HCT116 (cell line): ENCODE measurements at regions not wholly inside any gene's neighbourhood (a gene's known extent, or its start where the extent isn't known, plus 50 kb on each side); places are given as distances from the start of the nearest gene placed in this dataset.

Experiments used
- ATAC-seq: fragments of 200-7000 bp; cut with Tn5 transposase; 2 replicates; pipeline ENCODE4 v1.9.1; 2020; ENCODE audit warnings: mild to moderate bottlenecking, moderate library complexity
- BruUV-seq: library from RNA; stranded (reverse); fragments of 400-500 nt; replicated peaks from 2 replicates; lab custom pipeline; 2021; lab: Mats Ljungman, UMichigan
- CTCF ChIA-PET: fragments of 300-600 bp; sonication (Branson Sonifier 250); formaldehyde crosslinking; loops from one replicate; lab custom pipeline; 2021; ENCODE audit warnings: antibody characterized with exemption; lab: Charles Lee
- POLR2A ChIA-PET: fragments of 300-600, 350-600 bp; sonication (Branson Sonifier 250); formaldehyde crosslinking; loops from one replicate; lab custom pipeline; 2021; ENCODE audit warnings: antibody characterized with exemption; lab: Charles Lee
- RAD21 ChIA-PET, 2 experiments: fragments of 300-600 bp; sonication (Branson Sonifier 250); formaldehyde crosslinking; loops; one replicate each; lab custom pipeline; 2023; ENCODE audit warnings: low total read pairs in 2 of 2; ENCODE audit not compliant: uncharacterized antibody in 2 of 2, unreplicated experiment in 2 of 2, low non-redundant PET in 1 of 2; lab: Charles Lee
- DNase-seq: peaks from one replicate; pipeline ENCODE4 v3.0.0-alpha.2; 2010; ENCODE audit warnings: low read depth, low spot score
- H2AFZ ChIP-seq: fragments of 200-600 bp; shearing (Covaris generic), sonication (generic); 2 replicates; pipeline ENCODE4 v1.6.1; 2017; ENCODE audit warnings: low read depth, mixed run types, mixed read lengths, antibody characterized with exemption, low read length; ENCODE audit not compliant: poor library complexity, severe bottlenecking
- H3K27ac ChIP-seq: 2 replicates; pipeline ENCODE4 v1.5.1; 2012; ENCODE audit warnings: low read depth, low read length
- H3K27me3 ChIP-seq: fragments of 200-600 bp; sonication (generic); 2 replicates; pipeline ENCODE4 v1.6.1; 2016; ENCODE audit warnings: mixed run types, low read length, mixed read lengths; ENCODE audit not compliant: insufficient read depth
- H3K36me3 ChIP-seq, 2 experiments: fragments of 200-500 bp in 1 of 2; fragments of 200-600 bp in 1 of 2; sonication (Bioruptor generic) in 1 of 2; sonication (generic) in 1 of 2; 2 replicates each; pipeline versions ENCODE4 v1.5.1 to v1.6.1; 2014 to 2016; ENCODE audit warnings: low read length in 2 of 2, inconsistent platforms in 1 of 2, mixed read lengths in 1 of 2, mixed run types in 1 of 2; ENCODE audit not compliant: insufficient read depth in 2 of 2, control insufficient read depth in 1 of 2
- H3K4me1 ChIP-seq, 2 experiments: fragments of 200-600 bp in 1 of 2; sonication (generic) in 1 of 2; 2 replicates each; pipeline versions ENCODE4 v1.5.1 to v1.6.1; 2012 to 2017; ENCODE audit warnings: low read length in 2 of 2, inconsistent platforms in 1 of 2, mild to moderate bottlenecking in 1 of 2, mixed read lengths in 1 of 2, mixed run types in 1 of 2, moderate library complexity in 1 of 2; ENCODE audit not compliant: insufficient read depth in 2 of 2, control insufficient read depth in 1 of 2
- H3K4me2 ChIP-seq: fragments of 200-600 bp; sonication (generic); 2 replicates; pipeline ENCODE4 v1.6.1; 2017; ENCODE audit warnings: mixed run types, low read length, mixed read lengths
- H3K4me3 ChIP-seq, 2 experiments: fragments of 200-600 bp in 1 of 2; sonication (generic) in 1 of 2; replicated peaks in 1 of 2; 2 replicates each; pipeline ENCODE4 v1.5.1; 2011 to 2016; ENCODE audit warnings: low read length in 2 of 2, control low read depth in 1 of 2, low read depth in 1 of 2, mild to moderate bottlenecking in 1 of 2, mixed read lengths in 1 of 2, mixed run types in 1 of 2
- H3K79me2 ChIP-seq: fragments of 200-600 bp; sonication (generic); 2 replicates; pipeline ENCODE4 v1.6.1; 2017; ENCODE audit warnings: mild to moderate bottlenecking, mixed run types, low read length, moderate library complexity, mixed read lengths; ENCODE audit not compliant: insufficient read depth
- H3K9ac ChIP-seq: fragments of 200-600 bp; sonication (generic); 2 replicates; pipeline ENCODE4 v1.6.1; 2016; ENCODE audit warnings: low read length, mixed read lengths
- H3K9me2 ChIP-seq: fragments of 200-600 bp; sonication (generic), shearing (Covaris generic); 2 replicates; pipeline ENCODE4 v1.6.1; 2017; ENCODE audit warnings: mixed run types, mild to moderate bottlenecking, moderate library complexity; ENCODE audit not compliant: insufficient read depth
- H3K9me3 ChIP-seq, 2 experiments: fragments of 200-500 bp in 1 of 2; fragments of 200-600 bp in 1 of 2; sonication (Bioruptor generic) in 1 of 2; sonication (generic) in 1 of 2; 2 replicates each; pipeline ENCODE4 v1.6.1; 2014 to 2017; ENCODE audit warnings: low read length in 2 of 2, mixed read lengths in 2 of 2, inconsistent platforms in 1 of 2, low read depth in 1 of 2, mild to moderate bottlenecking in 1 of 2, mixed run types in 1 of 2, moderate library complexity in 1 of 2; ENCODE audit not compliant: control insufficient read depth in 1 of 2, insufficient read depth in 1 of 2
- H4K20me1 ChIP-seq: fragments of 200-600 bp; sonication (generic), shearing (Covaris generic); 2 replicates; pipeline ENCODE4 v1.6.1; 2017; ENCODE audit warnings: mixed run types, mild to moderate bottlenecking, moderate library complexity; ENCODE audit not compliant: insufficient read depth
- EZH2 ChIP-seq: fragments of 200-600 bp; sonication (generic); IDR thresholded peaks from 2 replicates; pipeline ENCODE4 v1.6.1; 2017; ENCODE audit warnings: antibody characterized with exemption, mixed run types
- JUND ChIP-seq: IDR thresholded peaks from 2 replicates; pipeline ENCODE4 v1.6.1; 2012
- POLR2A ChIP-seq: IDR thresholded peaks from 2 replicates; pipeline ENCODE4 v1.7.0; 2011; ENCODE audit warnings: borderline replicate concordance; ENCODE audit not compliant: insufficient read depth, insufficient read length; ENCODE audit errors: extremely low read depth
- SIN3A ChIP-seq: IDR thresholded peaks from 2 replicates; pipeline ENCODE4 v1.6.1; 2012; ENCODE audit warnings: low read depth
- SRF ChIP-seq: IDR thresholded peaks from 2 replicates; pipeline ENCODE4 v1.6.1; 2012; ENCODE audit warnings: low read depth
- TCF7L2 ChIP-seq: IDR thresholded peaks from 2 replicates; pipeline ENCODE4 v1.7.0; 2011; ENCODE audit warnings: borderline replicate concordance, inconsistent platforms; ENCODE audit not compliant: insufficient read depth, insufficient read length; ENCODE audit errors: extremely low read depth
- YY1 ChIP-seq: IDR thresholded peaks from 2 replicates; pipeline ENCODE4 v1.6.1; 2011; ENCODE audit warnings: low read length, low read depth, moderate library complexity, mild to moderate bottlenecking; ENCODE audit not compliant: insufficient replicate concordance; ENCODE audit errors: extremely low read depth
- intact Hi-C: fragments of 100-400 bp; cut with micrococcal nuclease; formaldehyde crosslinking; loops from 2 replicates; pipeline ENCODE4 v1.10.0; 2022
- TF ChIP-seq, protein P1 (sequence below), 3 experiments: fragments of 200-600 bp in 1 of 3; sonication (generic) in 1 of 3; IDR thresholded peaks in 2 of 3; conservative IDR thresholded peaks in 1 of 3; 2 replicates each; pipeline ENCODE4 v1.5.1; 2012 to 2017; ENCODE audit warnings: low read depth in 2 of 3, low read length in 2 of 3, antibody characterized with exemption in 1 of 3, borderline replicate concordance in 1 of 3, control low read depth in 1 of 3, mild to moderate bottlenecking in 1 of 3, mixed read lengths in 1 of 3, mixed run types in 1 of 3, moderate library complexity in 1 of 3; ENCODE audit not compliant: insufficient read depth in 1 of 3
- TF ChIP-seq, protein P2 (sequence below): IDR thresholded peaks from 2 replicates; pipeline ENCODE4 v1.6.1; 2012
- TF ChIP-seq, protein P3 (sequence below): IDR thresholded peaks from 2 replicates; pipeline ENCODE4 v1.6.1; 2012
- TF ChIP-seq, protein P4 (sequence below): IDR thresholded peaks from 2 replicates; pipeline ENCODE4 v1.6.1; 2011; ENCODE audit warnings: mild to moderate bottlenecking, low read length, moderate library complexity; ENCODE audit not compliant: insufficient replicate concordance; ENCODE audit errors: extremely low read depth
- TF ChIP-seq, protein P5 (sequence below): IDR thresholded peaks from 2 replicates; pipeline ENCODE4 v1.6.1; 2012; ENCODE audit warnings: low read depth

DNA sequence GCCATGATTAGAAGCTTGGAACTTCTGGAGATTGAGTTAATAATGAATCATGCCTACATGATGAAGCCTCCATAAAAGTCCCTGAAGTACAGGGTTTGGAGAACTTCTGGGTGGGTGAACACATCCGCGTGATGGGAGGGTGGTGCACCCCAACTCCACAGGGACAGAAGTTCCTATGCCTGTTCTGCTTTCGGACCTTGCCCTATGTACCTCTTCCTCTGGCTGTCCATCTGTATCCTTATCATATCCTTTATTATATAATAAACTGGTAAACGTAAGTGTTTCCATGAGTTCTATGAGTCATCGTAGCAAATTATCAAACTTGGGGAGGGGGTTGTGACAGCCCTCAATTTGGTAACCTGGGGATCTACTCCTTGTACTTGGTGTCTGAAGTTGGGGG lies 60.2 kb downstream of the ADM start:
- POLR2A ChIA-PET = interaction anchor here (0.6 to 1.5 kb wide), 2 partner anchors 29 to 60 kb away, joined by 3 read pairs; partner anchors contain the start of gene ADM
- Histone ChIP-seq H3K27me3 (no peaks in the 10 kb centered on the region), H2AFZ (no peak overlapping the region), H3K79me2 (no peaks in the 10 kb centered on the region), H3K27ac (no peak overlapping the region), H3K4me1 (peaks cover 3 to 15% of the 10 kb centered on the region in 2 experiments; a peak in 3 of 4 replicates), H3K9me3 (no peaks in the 10 kb centered on the region), H4K20me1 (no peaks in the 10 kb centered on the region), H3K36me3 (no peaks in the 10 kb centered on the region), H3K9me2 (no peaks in the 10 kb centered on the region), H3K9ac (no peak overlapping the region), H3K4me2 (no peak overlapping the region), H3K4me3 (no peak overlapping the region)
- ATAC-seq (no peak), DNase-seq (no peak)
- CTCF ChIA-PET = interaction anchor here (2.4 to 3.7 kb wide), 2 partner anchors 14 to 41 kb away, joined by 29 to 34 read pairs; no protein-coding TSS in a partner anchor
- RAD21 ChIA-PET = no interaction called here
- BruUV-seq = no TSS peak
- TF ChIP-seq YY1 = no peak
- no peak for TF ChIP-seq POLR2A
- TF ChIP-seq, protein P1, sequence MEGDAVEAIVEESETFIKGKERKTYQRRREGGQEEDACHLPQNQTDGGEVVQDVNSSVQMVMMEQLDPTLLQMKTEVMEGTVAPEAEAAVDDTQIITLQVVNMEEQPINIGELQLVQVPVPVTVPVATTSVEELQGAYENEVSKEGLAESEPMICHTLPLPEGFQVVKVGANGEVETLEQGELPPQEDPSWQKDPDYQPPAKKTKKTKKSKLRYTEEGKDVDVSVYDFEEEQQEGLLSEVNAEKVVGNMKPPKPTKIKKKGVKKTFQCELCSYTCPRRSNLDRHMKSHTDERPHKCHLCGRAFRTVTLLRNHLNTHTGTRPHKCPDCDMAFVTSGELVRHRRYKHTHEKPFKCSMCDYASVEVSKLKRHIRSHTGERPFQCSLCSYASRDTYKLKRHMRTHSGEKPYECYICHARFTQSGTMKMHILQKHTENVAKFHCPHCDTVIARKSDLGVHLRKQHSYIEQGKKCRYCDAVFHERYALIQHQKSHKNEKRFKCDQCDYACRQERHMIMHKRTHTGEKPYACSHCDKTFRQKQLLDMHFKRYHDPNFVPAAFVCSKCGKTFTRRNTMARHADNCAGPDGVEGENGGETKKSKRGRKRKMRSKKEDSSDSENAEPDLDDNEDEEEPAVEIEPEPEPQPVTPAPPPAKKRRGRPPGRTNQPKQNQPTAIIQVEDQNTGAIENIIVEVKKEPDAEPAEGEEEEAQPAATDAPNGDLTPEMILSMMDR (IDR thresholded peaks at IDR 0.05 in 2 of 3, conservative IDR thresholded peaks at IDR 0.05 in 1 of 3; ENCODE audit: borderline replicate concordance in 1 of 3, insufficient read depth in 1 of 3, low read depth in 2 of 3, low read length in 2 of 3) = no peak
- TF ChIP-seq SIN3A = no peak
- TF ChIP-seq, protein P2, sequence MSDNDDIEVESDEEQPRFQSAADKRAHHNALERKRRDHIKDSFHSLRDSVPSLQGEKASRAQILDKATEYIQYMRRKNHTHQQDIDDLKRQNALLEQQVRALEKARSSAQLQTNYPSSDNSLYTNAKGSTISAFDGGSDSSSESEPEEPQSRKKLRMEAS = no peak
- TF ChIP-seq, protein P3, sequence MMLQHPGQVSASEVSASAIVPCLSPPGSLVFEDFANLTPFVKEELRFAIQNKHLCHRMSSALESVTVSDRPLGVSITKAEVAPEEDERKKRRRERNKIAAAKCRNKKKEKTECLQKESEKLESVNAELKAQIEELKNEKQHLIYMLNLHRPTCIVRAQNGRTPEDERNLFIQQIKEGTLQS = no peak
- TF ChIP-seq, protein P4, sequence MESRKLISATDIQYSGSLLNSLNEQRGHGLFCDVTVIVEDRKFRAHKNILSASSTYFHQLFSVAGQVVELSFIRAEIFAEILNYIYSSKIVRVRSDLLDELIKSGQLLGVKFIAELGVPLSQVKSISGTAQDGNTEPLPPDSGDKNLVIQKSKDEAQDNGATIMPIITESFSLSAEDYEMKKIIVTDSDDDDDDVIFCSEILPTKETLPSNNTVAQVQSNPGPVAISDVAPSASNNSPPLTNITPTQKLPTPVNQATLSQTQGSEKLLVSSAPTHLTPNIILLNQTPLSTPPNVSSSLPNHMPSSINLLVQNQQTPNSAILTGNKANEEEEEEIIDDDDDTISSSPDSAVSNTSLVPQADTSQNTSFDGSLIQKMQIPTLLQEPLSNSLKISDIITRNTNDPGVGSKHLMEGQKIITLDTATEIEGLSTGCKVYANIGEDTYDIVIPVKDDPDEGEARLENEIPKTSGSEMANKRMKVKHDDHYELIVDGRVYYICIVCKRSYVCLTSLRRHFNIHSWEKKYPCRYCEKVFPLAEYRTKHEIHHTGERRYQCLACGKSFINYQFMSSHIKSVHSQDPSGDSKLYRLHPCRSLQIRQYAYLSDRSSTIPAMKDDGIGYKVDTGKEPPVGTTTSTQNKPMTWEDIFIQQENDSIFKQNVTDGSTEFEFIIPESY = no peak
- no peak for TF ChIP-seq SRF
- TF ChIP-seq, protein P5, sequence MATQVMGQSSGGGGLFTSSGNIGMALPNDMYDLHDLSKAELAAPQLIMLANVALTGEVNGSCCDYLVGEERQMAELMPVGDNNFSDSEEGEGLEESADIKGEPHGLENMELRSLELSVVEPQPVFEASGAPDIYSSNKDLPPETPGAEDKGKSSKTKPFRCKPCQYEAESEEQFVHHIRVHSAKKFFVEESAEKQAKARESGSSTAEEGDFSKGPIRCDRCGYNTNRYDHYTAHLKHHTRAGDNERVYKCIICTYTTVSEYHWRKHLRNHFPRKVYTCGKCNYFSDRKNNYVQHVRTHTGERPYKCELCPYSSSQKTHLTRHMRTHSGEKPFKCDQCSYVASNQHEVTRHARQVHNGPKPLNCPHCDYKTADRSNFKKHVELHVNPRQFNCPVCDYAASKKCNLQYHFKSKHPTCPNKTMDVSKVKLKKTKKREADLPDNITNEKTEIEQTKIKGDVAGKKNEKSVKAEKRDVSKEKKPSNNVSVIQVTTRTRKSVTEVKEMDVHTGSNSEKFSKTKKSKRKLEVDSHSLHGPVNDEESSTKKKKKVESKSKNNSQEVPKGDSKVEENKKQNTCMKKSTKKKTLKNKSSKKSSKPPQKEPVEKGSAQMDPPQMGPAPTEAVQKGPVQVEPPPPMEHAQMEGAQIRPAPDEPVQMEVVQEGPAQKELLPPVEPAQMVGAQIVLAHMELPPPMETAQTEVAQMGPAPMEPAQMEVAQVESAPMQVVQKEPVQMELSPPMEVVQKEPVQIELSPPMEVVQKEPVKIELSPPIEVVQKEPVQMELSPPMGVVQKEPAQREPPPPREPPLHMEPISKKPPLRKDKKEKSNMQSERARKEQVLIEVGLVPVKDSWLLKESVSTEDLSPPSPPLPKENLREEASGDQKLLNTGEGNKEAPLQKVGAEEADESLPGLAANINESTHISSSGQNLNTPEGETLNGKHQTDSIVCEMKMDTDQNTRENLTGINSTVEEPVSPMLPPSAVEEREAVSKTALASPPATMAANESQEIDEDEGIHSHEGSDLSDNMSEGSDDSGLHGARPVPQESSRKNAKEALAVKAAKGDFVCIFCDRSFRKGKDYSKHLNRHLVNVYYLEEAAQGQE = no peak
- TF ChIP-seq JUND = no peak
- TF ChIP-seq TCF7L2 = no peak
- TF ChIP-seq EZH2 = no peak
- intact Hi-C loops = loop anchor here (5.0 kb wide), 1 partner anchor 87 kb away; no protein-coding TSS in a partner anchor
